SK-N-SH (cell line): ENCODE measurements at regions not wholly inside any gene's neighbourhood (a gene's known extent, or its start where the extent isn't known, plus 50 kb on each side); places are given as distances from the start of the nearest gene placed in this dataset.

Source experiments
- CTCF ChIA-PET: fragments of 300-600, 350-600 bp; formaldehyde crosslinking; extraction: SDS; loops from one replicate; lab custom pipeline; 2021; lab: Yijun Ruan, JAX
- POLR2A ChIA-PET: fragments of 350-600 bp; sonication (Branson Sonifier 250); formaldehyde crosslinking; extraction: SDS; loops from one replicate; lab custom pipeline; 2020; ENCODE audit warnings: antibody characterized with exemption, inconsistent platforms; lab: Yijun Ruan, JAX
- DNase-seq: peaks from one replicate; pipeline ENCODE4 v3.0.0; 2012
- H2AFZ ChIP-seq: fragments of 200-600 bp; sonication (generic); 2 replicates; pipeline ENCODE4 v1.8.1; 2016; ENCODE audit warnings: antibody characterized with exemption, mild to moderate bottlenecking, low read depth
- H3F3A ChIP-seq: fragments of 200-600 bp; sonication (generic); replicated peaks from 2 replicates; pipeline ENCODE3; 2016; ENCODE audit warnings: antibody characterized with exemption, mild to moderate bottlenecking; ENCODE audit not compliant: insufficient read depth
- H3K27ac ChIP-seq, 2 experiments: fragments of 200-500 bp in 1 of 2; fragments of 200-600 bp in 1 of 2; sonication (Bioruptor generic) in 1 of 2; sonication (generic), shearing (Covaris generic) in 1 of 2; 2 replicates each; pipeline versions ENCODE4 v1.5.1 to v1.6.1; 2014 to 2016; ENCODE audit warnings: low read depth in 2 of 2, inconsistent platforms in 1 of 2, low read length in 1 of 2, mild to moderate bottlenecking in 1 of 2, mixed read lengths in 1 of 2
- H3K27me3 ChIP-seq: fragments of 200-600 bp; sonication (generic), shearing (Covaris generic); 2 replicates; pipeline ENCODE4 v1.6.1; 2016; ENCODE audit warnings: mixed run types; ENCODE audit not compliant: insufficient read depth
- H3K36me3 ChIP-seq, 2 experiments: fragments of 200-500 bp in 1 of 2; fragments of 200-600 bp in 1 of 2; sonication (Bioruptor generic) in 1 of 2; sonication (generic) in 1 of 2; replicated peaks in 1 of 2; 2 replicates each; pipeline versions ENCODE3 to v1.5.1; 2014 to 2016; ENCODE audit warnings: low read length in 1 of 2, mild to moderate bottlenecking in 1 of 2; ENCODE audit not compliant: insufficient read depth in 2 of 2, control insufficient read depth in 1 of 2
- H3K4me1 ChIP-seq, 2 experiments: fragments of 200-500 bp in 1 of 2; fragments of 200-600 bp in 1 of 2; sonication (Bioruptor generic) in 1 of 2; sonication (generic), shearing (Covaris generic) in 1 of 2; 2 replicates each; pipeline versions ENCODE4 v1.5.1 to v1.6.1; 2014 to 2016; ENCODE audit warnings: low read depth in 1 of 2, low read length in 1 of 2, mixed run types in 1 of 2; ENCODE audit not compliant: insufficient read depth in 2 of 2, control insufficient read depth in 1 of 2
- H3K4me2 ChIP-seq: fragments of 200-600 bp; sonication (generic), shearing (Covaris generic); 2 replicates; pipeline ENCODE4 v1.6.1; 2017; ENCODE audit warnings: mixed run types
- H3K4me3 ChIP-seq, 2 experiments: fragments of 200-500 bp in 1 of 2; fragments of 200-600 bp in 1 of 2; sonication (Bioruptor generic) in 1 of 2; sonication (generic), shearing (Covaris generic) in 1 of 2; 2 replicates each; pipeline versions ENCODE4 v1.5.1 to v1.8.1; 2014 to 2016; ENCODE audit warnings: low read depth in 2 of 2, inconsistent platforms in 1 of 2, low read length in 1 of 2, mild to moderate bottlenecking in 1 of 2, mixed read lengths in 1 of 2, moderate library complexity in 1 of 2
- H3K79me2 ChIP-seq: fragments of 200-600 bp; sonication (generic); 2 replicates; pipeline ENCODE4 v1.8.1; 2017; ENCODE audit warnings: mild to moderate bottlenecking; ENCODE audit not compliant: insufficient read depth
- H3K9ac ChIP-seq: fragments of 200-600 bp; sonication (generic); 2 replicates; pipeline ENCODE4 v1.6.1; 2017; ENCODE audit warnings: mixed run types
- H3K9me2 ChIP-seq: fragments of 200-600 bp; sonication (generic); 2 replicates; pipeline ENCODE4 v1.6.1; 2017; ENCODE audit warnings: mixed run types
- H3K9me3 ChIP-seq: fragments of 200-600 bp; sonication (generic); 2 replicates; pipeline ENCODE4 v1.6.1; 2017; ENCODE audit warnings: mixed run types, mild to moderate bottlenecking, moderate library complexity
- H4K20me1 ChIP-seq: fragments of 200-600 bp; sonication (generic); 2 replicates; pipeline ENCODE4 v1.6.1; 2017; ENCODE audit warnings: mild to moderate bottlenecking, mixed run types; ENCODE audit not compliant: insufficient read depth
- CHD2 ChIP-seq: fragments of 150-350 bp; IDR thresholded peaks from 2 replicates; pipeline ENCODE4 v1.6.1; 2018; ENCODE audit warnings: low read length; ENCODE audit not compliant: partially characterized antibody
- CTCF ChIP-seq: fragments of 200-600 bp; sonication (generic); IDR thresholded peaks from 2 replicates; pipeline ENCODE4 v1.6.1; 2017; ENCODE audit warnings: antibody characterized with exemption, mild to moderate bottlenecking, moderate library complexity
- EP300 ChIP-seq, 2 experiments: IDR thresholded peaks; 2 replicates each; pipeline versions ENCODE4 v1.4.0 to v1.6.1; 2012; ENCODE audit warnings: borderline replicate concordance in 1 of 2, low read depth in 1 of 2, low read length in 1 of 2
- FOSL2 ChIP-seq: IDR thresholded peaks from 2 replicates; pipeline ENCODE4 v1.4.0; 2012; ENCODE audit warnings: low read depth, mild to moderate bottlenecking, moderate library complexity, borderline replicate concordance
- GABPA ChIP-seq: IDR thresholded peaks from 2 replicates; pipeline ENCODE4 v1.4.0; 2012; ENCODE audit warnings: low read depth, mild to moderate bottlenecking
- MAX ChIP-seq: IDR thresholded peaks from 2 replicates; pipeline ENCODE4 v1.4.0; 2012; ENCODE audit warnings: low read depth
- NFIC ChIP-seq: IDR thresholded peaks from 2 replicates; pipeline ENCODE4 v1.4.0; 2012; ENCODE audit warnings: borderline replicate concordance
- RCOR1 ChIP-seq: fragments of 150-350 bp; IDR thresholded peaks from 2 replicates; pipeline ENCODE4 v1.6.1; 2017; ENCODE audit warnings: antibody characterized with exemption, low read length
- REST ChIP-seq: IDR thresholded peaks from 2 replicates; pipeline ENCODE4 v1.6.1; 2012; ENCODE audit warnings: mild to moderate bottlenecking, low read depth, low read length, moderate library complexity
- RFX5 ChIP-seq: IDR thresholded peaks from 2 replicates; pipeline ENCODE4 v1.6.1; 2012; ENCODE audit warnings: mild to moderate bottlenecking, improper control_type of control experiment, low read length
- SIN3A ChIP-seq: IDR thresholded peaks from 2 replicates; pipeline ENCODE4 v1.6.1; 2012; ENCODE audit warnings: low read depth, mild to moderate bottlenecking, low read length, moderate library complexity, borderline replicate concordance
- YY1 ChIP-seq: IDR thresholded peaks from 2 replicates; pipeline ENCODE4 v1.4.0; 2012; ENCODE audit warnings: low read depth, mild to moderate bottlenecking
- WGBS: methylation state at CpG from one replicate; pipeline ENCODE4 v1.1.6; 2017; ENCODE audit warnings: low lambda C conversion rate; 5-methylcytosine and 5-hydroxymethylcytosine counted together

GRCh38 chr14:71533390-71533789, 398.8 kb upstream of the RGS6 start:
- 84% methylated on average over 3 of the region's 3 CpGs for WGBS
- Histone ChIP-seq H4K20me1 (no peaks in the 10 kb centered on the region), H3K4me2 (no peak overlapping the region), H3K4me1 (peaks cover 16 to 39% of the 10 kb centered on the region in 2 experiments; a peak in 3 of 4 replicates), H3K9ac (no peak overlapping the region), H3K79me2 (peaks cover 22% of the 10 kb centered on the region), H3K36me3 (peaks cover 0 to 2% of the 10 kb centered on the region in 2 experiments), H3F3A (peaks cover 18% of the 10 kb centered on the region), H3K9me2 (no peaks in the 10 kb centered on the region), H2AFZ (no peak overlapping the region), H3K27ac (peak overlapping the region; percentile 22 to 70; a peak in 2 of 4 replicates), H3K4me3 (no peak overlapping the region), H3K9me3 (no peaks in the 10 kb centered on the region), H3K27me3 (no peaks in the 10 kb centered on the region)
- DNase-seq: no peak
- ChIA-PET CTCF (no interaction called here), POLR2A (no interaction called here)
- TF ChIP-seq RFX5 (no peak), MAX (no peak), EP300 (IDR thresholded peaks at IDR 0.05; ENCODE audit: borderline replicate concordance in 1 of 2, low read depth in 1 of 2, low read length in 1 of 2) (no peak), CHD2 (no peak), NFIC (no peak), REST (no peak), RCOR1 (no peak), CTCF (no peak), SIN3A (no peak), GABPA (no peak)

GRCh38 chr14:71533800-71534199, 398.4 kb upstream of the RGS6 start:
- TF ChIP-seq FOSL2 (no peak), YY1 (no peak), CHD2 (no peak), CTCF (no peak)
- H3K27ac ChIP-seq: peak overlapping the region in 1 of 2 experiments; percentile 70; a peak in 2 of 4 replicates
- POLR2A ChIA-PET: no interaction called here
- H2AFZ ChIP-seq: no peak overlapping the region
- no peak overlapping the region for H3K4me2 ChIP-seq
- peaks cover 18% of the 10 kb centered on the region for H3F3A ChIP-seq
- H3K79me2 ChIP-seq: peaks cover 22% of the 10 kb centered on the region
- H3K4me3 ChIP-seq: no peak overlapping the region
- H3K27me3 ChIP-seq: no peaks in the 10 kb centered on the region
- 86% methylated on average over 1 of the region's 1 CpG for WGBS
- peaks cover 20 to 39% of the 10 kb centered on the region in 2 experiments; a peak in 3 of 4 replicates for H3K4me1 ChIP-seq
- no peaks in the 10 kb centered on the region for H4K20me1 ChIP-seq
- H3K9me3 ChIP-seq: no peaks in the 10 kb centered on the region
- no peak overlapping the region for H3K9ac ChIP-seq
- CTCF ChIA-PET: no interaction called here
- no peaks in the 10 kb centered on the region for H3K9me2 ChIP-seq
- DNase-seq: no peak
- H3K36me3 ChIP-seq: peaks cover 0 to 2% of the 10 kb centered on the region in 2 experiments
